ENCODE measurements at regions not wholly inside any gene's neighbourhood (a gene's known extent, or its start where the extent isn't known, plus 50 kb on each side); places are given as distances from the start of the nearest gene placed in this dataset.

DNA sequence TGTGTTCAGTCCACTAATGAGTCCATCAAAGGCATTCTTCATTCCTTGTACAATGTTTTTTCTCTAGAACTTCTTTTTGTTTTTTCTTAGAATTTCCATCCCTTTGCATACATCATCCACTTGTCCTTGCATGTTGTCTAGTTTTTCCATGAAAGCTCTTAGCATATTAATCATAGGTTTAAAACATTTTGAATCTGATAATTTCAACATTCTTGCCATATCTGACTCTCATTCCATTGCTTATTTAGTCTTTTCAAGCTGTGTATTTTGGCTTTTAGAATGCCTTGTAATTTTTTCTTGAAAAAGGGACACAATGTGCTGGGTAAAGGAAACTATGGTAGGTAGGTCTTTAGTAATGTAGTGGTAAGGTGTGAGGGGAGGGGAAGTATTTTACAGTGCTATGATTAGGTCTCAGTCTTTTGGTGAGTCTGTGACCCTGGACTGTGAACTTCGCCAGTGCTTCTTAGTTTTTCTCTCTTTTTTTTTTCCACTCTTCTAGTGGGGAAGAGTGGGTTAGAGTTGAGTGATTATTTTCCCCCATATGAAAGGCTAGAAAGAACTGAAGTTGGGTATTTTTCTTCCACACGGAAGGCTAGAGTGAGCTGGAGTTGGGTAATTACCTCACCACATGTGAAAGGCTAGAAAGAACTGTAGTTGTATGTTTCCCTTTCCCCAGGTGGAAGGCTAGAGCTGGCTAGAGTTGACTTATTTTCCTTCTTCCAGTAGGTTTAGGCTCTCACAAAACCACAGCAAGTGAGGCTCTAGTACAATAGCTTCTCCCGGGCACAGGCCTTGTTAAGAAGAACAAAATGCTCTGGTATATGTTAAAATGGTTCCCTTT lies 172.1 kb downstream of the SNX18 start:
- DNase-seq (ENCODE audit: low read depth, low spot score): no peak

GRCh38 chr5:54680998-54681397 lies 163.4 kb downstream of the SNX18 start:
- no peak for DNase-seq (ENCODE audit: low read depth, low spot score)

- DNase-seq (ENCODE audit: low read depth, low spot score): no peak
Measured at GRCh38 chr5:54679686-54680085, 162.1 kb downstream of the SNX18 start.

GRCh38 chr5:54678737-54679136 lies 161.2 kb downstream of the SNX18 start:
- no peak for DNase-seq (ENCODE audit: low read depth, low spot score)

GRCh38 chr5:54676481-54677340 lies 159.2 kb downstream of the SNX18 start:
- DNase-seq (ENCODE audit: low read depth, low spot score): no peak

DNA sequence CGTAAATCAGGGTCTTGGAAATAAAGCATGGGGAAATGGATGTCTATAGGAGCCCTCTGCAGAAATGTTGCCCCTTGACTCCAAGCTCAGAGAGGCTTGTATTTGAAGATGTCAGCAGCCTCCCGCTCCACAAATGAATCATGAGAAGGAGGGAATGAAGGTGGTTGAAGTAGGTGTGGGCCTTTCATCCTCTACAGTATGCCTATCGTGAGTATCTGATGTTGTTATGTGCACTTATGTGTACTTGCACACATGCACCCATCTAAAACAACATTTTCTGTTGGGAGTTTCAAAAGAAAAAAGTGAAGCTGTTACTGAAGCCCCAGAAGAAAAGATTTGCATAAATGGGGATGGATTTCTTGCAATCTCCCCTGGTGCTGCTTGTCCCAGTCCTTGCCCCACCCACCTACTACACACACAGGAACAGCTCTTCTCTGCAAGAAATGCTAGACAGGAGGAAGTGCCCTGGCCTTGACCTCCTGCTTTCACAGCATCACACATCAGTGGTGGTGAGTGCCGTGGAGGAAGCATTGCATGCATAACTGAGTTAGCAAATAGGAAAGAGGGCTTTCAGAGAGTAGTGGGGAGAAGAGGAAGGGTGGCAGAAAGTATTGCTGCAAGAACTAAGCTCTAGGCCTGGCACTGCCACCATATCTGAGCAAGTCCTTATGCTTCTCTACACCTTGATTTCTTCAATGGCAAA lies 156.1 kb downstream of the SNX18 start:
- no peak for DNase-seq (ENCODE audit: low read depth, low spot score)

GRCh38 chr5:54672871-54673270 lies 155.3 kb downstream of the SNX18 start:
- DNase-seq (ENCODE audit: low read depth, low spot score): no peak

DNA sequence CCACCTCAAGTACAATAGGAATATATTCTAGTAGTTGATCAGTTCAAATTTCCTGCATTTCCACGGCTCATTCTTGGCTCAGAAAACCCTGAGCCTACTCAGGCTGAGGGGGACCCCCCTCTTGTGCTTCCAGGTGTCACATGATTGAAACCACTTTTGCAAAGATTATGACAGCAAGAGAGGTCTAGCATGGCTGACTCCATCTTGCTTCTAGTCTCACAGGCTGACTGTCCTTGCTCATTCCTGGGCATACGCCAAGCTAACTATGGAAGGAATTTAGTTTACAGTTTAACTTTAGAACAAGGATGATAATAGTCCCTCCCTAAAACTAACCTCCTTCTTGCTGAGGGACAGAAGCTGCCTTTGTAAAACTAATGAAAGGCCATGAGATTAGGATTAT lies 154.1 kb downstream of the SNX18 start:
- DNase-seq (ENCODE audit: low read depth, low spot score): no peak

- DNase-seq (ENCODE audit: low read depth, low spot score): no peak
Measured at GRCh38 chr5:54671111-54671531, 153.6 kb downstream of the SNX18 start.

DNA sequence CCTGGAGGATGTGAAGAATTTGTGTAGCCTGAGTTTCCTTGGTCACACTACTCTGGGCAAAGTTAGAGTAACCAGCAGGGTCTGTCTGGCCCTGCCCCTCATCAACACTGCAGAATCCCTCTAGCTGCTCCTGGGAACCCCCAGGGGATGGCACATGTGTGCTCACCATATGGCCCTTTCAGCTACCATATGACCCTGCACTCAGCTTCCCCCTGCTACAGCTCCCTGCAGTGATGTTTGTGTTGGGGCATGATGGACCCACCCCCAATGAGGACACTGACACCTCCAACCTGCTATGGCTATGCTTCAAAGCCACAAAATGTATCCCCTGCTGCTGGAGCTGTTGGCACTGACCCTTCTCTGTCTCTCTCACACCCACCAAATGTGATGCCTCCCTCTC lies 152.7 kb downstream of the SNX18 start:
- no peak for DNase-seq (ENCODE audit: low read depth, low spot score)

DNA sequence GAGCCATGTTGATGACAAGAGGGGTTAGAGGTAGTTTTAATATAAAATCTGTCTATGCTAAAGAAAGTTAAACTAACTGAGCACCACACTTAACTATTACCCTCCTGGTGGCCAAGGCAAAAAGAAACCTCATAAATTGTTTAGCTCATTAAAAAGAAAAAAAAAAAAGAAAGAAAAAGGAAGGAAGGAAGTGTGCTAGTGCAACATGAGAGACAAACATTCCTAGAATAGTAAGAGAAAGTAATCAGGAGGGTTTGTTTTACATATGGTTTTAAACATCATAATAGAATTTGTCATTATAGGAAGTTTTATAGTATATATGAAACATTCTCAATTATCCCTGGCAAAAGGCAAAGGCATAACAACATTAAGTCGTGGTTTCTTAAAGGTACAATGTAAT lies 152.3 kb downstream of the SNX18 start:
- no peak for DNase-seq (ENCODE audit: low read depth, low spot score)

- no peak for DNase-seq (ENCODE audit: low read depth, low spot score)
Measured at GRCh38 chr5:54669285-54669684, 151.7 kb downstream of the SNX18 start.

- no peak for DNase-seq (ENCODE audit: low read depth, low spot score)
Measured at GRCh38 chr5:54668096-54668495, 150.5 kb downstream of the SNX18 start.

DNA sequence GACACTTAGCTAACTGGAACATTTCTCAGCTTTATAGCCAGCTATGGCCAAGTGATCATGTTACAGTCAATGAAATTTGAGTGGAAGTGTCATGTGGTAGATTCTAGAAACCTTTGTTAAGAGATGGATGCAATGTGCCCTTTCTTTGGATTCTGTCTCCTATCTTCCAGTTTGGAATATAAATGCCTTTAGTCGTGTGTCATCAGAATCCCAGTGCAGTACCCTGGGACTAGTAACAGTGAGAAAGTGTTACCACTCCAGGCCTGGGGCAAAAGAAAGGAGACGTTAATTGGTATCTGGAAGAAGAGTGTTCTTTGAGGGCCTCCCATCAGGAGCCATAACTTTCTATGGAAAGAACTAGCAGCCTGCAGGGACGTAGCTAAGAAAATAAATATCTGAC lies 149.6 kb downstream of the SNX18 start:
- no peak for DNase-seq (ENCODE audit: low read depth, low spot score)

- no peak for DNase-seq (ENCODE audit: low read depth, low spot score)
Measured at GRCh38 chr5:54663866-54664265, 146.3 kb downstream of the SNX18 start.

GRCh38 chr5:54661111-54661510 lies 143.6 kb downstream of the SNX18 start:
- DNase-seq (ENCODE audit: low read depth, low spot score): no peak

GRCh38 chr5:54659700-54660131 lies 142.2 kb downstream of the SNX18 start:
- DNase-seq (ENCODE audit: low read depth, low spot score): no peak

- no peak for DNase-seq (ENCODE audit: low read depth, low spot score)
Measured at GRCh38 chr5:54658010-54658409, 140.5 kb downstream of the SNX18 start.

DNA sequence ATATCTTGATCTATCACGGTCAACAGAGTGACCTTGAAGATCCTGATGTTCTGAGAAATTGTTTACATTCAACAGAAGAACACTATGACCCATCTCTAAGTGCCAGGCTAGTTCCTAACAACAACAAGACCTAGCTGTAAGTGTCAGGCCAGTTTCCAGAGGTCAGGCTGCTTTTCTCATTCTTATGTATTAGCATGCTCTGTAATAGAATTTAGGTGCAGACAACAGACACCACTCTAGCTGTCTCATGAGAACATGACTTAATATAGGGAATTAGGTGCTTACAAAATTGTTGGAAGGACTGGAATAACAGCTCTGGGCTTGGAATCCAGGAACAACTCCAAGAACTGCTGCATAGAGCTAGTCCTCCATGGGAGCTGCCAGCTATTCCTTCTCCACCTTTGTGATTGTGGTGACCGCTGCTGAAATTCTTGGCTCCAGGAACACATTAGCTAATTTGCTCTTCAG lies 138.7 kb downstream of the SNX18 start:
- no peak for DNase-seq (ENCODE audit: low read depth, low spot score)

GRCh38 chr5:54655761-54656160 lies 138.2 kb downstream of the SNX18 start:
- no peak for DNase-seq (ENCODE audit: low read depth, low spot score)

GRCh38 chr5:54655266-54655665 lies 137.7 kb downstream of the SNX18 start:
- DNase-seq (ENCODE audit: low read depth, low spot score): no peak
